ENCODE measurements at regions not wholly inside any gene's neighbourhood (a gene's known extent, or its start where the extent isn't known, plus 50 kb on each side); places are given as distances from the start of the nearest gene placed in this dataset.

DNA sequence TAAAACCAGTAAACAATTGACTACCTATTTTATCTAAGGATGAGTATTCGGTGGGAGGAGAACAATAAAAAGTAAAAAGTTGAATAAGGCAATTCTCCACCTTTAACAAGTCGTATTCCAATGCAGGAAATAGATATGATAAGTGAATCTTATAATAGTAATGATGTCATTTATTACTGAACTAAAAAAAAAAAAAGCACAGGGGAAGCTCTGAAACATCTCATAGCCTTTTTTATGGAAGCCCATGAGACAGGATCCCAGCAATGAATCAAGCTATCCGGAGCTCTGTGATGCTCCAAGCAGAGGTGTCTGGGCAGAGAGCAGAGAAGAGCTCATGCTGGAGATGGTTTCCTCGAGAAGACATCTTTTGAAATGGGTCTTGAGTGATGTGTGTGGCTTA, 376.0 kb downstream of the ICE1 start:
- H3K27ac ChIP-seq = no peak overlapping the region
- no peaks in the 10 kb centered on the region for H3K4me1 ChIP-seq
- TF ChIP-seq, protein P1, sequence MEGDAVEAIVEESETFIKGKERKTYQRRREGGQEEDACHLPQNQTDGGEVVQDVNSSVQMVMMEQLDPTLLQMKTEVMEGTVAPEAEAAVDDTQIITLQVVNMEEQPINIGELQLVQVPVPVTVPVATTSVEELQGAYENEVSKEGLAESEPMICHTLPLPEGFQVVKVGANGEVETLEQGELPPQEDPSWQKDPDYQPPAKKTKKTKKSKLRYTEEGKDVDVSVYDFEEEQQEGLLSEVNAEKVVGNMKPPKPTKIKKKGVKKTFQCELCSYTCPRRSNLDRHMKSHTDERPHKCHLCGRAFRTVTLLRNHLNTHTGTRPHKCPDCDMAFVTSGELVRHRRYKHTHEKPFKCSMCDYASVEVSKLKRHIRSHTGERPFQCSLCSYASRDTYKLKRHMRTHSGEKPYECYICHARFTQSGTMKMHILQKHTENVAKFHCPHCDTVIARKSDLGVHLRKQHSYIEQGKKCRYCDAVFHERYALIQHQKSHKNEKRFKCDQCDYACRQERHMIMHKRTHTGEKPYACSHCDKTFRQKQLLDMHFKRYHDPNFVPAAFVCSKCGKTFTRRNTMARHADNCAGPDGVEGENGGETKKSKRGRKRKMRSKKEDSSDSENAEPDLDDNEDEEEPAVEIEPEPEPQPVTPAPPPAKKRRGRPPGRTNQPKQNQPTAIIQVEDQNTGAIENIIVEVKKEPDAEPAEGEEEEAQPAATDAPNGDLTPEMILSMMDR (IDR thresholded peaks at IDR 0.05) = no peak
- H3K36me3 ChIP-seq = no peaks in the 10 kb centered on the region
- no peaks in the 10 kb centered on the region for H3K27me3 ChIP-seq (ENCODE audit: low read depth)
- H3K9me3 ChIP-seq = no peaks in the 10 kb centered on the region
- intact Hi-C loops (cut with DNase I) = no loop called here
- no peak overlapping the region for H3K4me3 ChIP-seq
- no peak for DNase-seq
- no peak for ATAC-seq

DNA sequence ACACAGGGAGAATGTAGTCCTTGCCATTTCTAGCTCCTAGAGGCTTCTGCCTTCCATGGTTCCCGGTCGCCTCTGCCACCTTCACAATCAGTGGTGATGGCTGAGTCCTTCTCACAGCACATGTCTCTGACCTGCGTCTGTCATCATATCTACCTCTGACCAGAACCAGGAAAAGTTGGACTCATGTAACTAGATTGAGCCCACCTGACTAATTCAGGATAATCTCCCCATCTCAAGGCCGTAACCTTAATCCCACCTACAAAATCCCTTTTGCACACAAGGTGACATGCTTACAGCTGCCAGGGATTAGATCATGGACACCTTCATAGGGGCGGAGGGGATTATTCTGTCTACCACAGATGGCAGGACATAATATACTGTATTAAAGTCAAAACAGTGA, 375.6 kb downstream of the ICE1 start:
- Histone ChIP-seq H3K36me3 (no peaks in the 10 kb centered on the region), H3K27ac (no peak overlapping the region), H3K9me3 (no peaks in the 10 kb centered on the region), H3K27me3 (ENCODE audit: low read depth) (no peaks in the 10 kb centered on the region), H3K4me3 (no peak overlapping the region), H3K4me1 (no peaks in the 10 kb centered on the region)
- intact Hi-C loops (cut with DNase I) = no loop called here
- ATAC-seq (no peak), DNase-seq (no peak)
- TF ChIP-seq, protein P1 (IDR thresholded peaks at IDR 0.05) = no peak

DNA sequence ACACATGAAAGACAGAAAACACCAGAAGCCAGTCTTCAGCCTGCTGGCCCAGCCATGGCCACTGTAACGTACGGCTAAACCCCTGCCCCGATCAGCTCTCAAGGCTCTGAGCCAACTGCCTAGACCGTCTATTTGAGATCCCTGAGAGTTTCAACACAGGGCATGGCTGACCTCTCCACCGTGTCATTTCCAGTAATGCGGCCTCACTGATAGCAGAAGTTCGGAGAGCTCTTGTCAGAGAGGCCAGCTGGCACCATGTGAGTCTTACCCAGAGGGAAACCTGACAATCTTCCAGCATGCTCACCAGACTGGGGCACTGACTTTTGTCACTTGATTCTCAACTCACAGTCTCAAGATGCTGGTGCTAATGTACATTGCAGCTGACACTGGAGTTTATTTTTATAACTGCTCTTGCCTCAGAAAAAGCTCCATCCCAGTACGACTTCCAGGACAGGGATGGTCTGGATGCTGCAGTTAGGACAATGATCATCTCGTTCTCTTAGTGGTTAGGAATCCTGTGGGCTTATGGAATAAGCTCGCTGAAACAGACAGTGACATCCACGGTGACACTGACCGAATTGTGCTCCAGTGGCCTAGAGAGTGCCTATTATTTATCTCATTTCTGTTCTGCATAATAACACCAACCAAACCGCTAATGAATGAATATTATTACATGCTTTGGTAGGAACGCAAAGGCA, 372.7 kb downstream of the ICE1 start:
- Histone ChIP-seq H3K27me3 (ENCODE audit: low read depth) (no peaks in the 10 kb centered on the region), H3K27ac (no peak overlapping the region), H3K9me3 (no peaks in the 10 kb centered on the region), H3K36me3 (no peaks in the 10 kb centered on the region), H3K4me3 (no peak overlapping the region), H3K4me1 (no peaks in the 10 kb centered on the region)
- ATAC-seq (peak; percentile 73 to 86), DNase-seq (peak; percentile 49)
- intact Hi-C loops (cut with DNase I) = no loop called here
- TF ChIP-seq, protein P1 (IDR thresholded peaks at IDR 0.05) = no peak

DNA sequence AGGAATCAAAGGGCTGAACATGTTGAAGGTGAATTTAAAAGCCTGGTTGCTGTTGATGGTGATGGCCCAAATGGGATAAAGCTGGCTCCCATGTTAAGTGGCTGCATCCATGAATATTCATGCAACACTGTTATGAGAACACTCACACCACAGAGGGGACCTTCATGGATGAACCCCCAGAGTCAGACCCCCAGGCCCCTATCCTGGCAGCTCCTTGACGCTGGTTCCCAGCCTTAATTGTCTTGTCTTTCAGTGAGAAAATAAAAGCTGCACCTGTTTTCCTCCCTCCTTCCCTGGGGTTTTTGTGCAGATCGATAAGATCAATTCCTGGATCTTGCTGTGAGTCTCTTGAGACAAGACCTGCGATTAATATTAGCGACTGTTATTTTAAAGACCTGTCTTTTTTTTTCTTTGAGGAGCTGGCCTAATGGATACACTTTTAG, 371.7 kb downstream of the ICE1 start:
- no peaks in the 10 kb centered on the region for H3K27me3 ChIP-seq (ENCODE audit: low read depth)
- H3K27ac ChIP-seq = no peak overlapping the region
- H3K4me3 ChIP-seq = no peak overlapping the region
- H3K9me3 ChIP-seq = no peaks in the 10 kb centered on the region
- ATAC-seq = no peak
- H3K4me1 ChIP-seq = no peaks in the 10 kb centered on the region
- intact Hi-C loops (cut with DNase I) = no loop called here
- no peaks in the 10 kb centered on the region for H3K36me3 ChIP-seq
- TF ChIP-seq, protein P1 (IDR thresholded peaks at IDR 0.05) = no peak
- DNase-seq = no peak

DNA sequence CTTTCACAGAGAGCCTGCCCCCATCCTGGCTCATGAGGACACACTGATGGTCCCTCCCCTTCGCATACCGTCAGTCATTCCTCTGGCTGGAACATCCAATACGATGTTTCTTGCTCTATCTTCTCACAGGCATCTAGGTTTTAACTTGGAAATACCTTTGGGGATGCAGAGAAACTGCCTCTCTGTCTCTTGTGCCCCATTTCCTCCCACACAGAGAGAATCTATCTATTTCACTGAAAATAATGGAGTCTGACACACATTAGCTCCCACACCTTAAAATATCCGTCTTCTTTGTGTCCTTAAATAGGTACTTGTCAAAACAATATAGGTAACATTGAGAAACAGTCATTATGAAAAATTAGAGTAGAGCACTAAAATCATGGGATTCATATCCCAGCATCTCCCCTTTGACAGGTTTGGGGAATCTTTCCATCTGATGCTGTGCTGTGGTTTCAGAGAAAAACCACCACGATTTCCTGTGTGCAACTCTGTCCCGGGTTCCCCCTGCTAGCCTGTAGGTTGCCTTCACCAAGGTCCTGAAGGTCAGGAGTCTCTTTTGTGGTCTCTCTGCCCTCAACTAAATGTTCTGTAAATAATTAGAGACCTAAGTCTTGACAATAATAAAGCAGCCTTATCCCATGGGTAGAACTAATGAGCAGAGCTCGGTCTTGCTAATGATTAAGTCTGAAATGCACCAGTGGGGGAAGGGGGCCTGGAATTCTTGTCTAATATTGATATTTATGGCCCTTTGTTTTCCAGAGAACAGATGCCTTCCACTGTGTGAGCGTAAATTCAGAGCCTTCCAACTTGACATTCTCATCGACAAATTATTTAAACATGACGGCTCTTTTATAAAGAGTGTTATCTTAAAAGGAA, 371.0 kb downstream of the ICE1 start:
- Histone ChIP-seq H3K27me3 (ENCODE audit: low read depth) (no peaks in the 10 kb centered on the region), H3K4me3 (no peak overlapping the region), H3K4me1 (no peaks in the 10 kb centered on the region), H3K36me3 (no peaks in the 10 kb centered on the region), H3K27ac (no peak overlapping the region), H3K9me3 (no peaks in the 10 kb centered on the region)
- DNase-seq (no peak), ATAC-seq (no peak)
- TF ChIP-seq, protein P1 (IDR thresholded peaks at IDR 0.05) = no peak
- intact Hi-C loops (cut with DNase I) = no loop called here

All from lower lobe of right lung (tissue), 2 donors.